CD14-positive monocyte (primary cell): ENCODE measurements at regions not wholly inside any gene's neighbourhood (a gene's known extent, or its start where the extent isn't known, plus 50 kb on each side); places are given as distances from the start of the nearest gene placed in this dataset.

Experiments used
- DNase-seq, 3 donors: peaks; one replicate each; pipeline ENCODE4 v3.0.0-alpha.2; 2011 to 2022
- H2AFZ ChIP-seq: 2 replicates; pipeline ENCODE4 v1.6.0; 2012; ENCODE audit warnings: mild to moderate bottlenecking, low read depth, low read length, inconsistent platforms; ENCODE audit not compliant: insufficient read depth, poor library complexity, severe bottlenecking
- H3K27ac ChIP-seq, 2 donors: 1 replicate in 1 of 2; 2 replicates in 1 of 2; pipeline ENCODE4 v1.5.1; 2012 to 2013; ENCODE audit warnings: low read length in 2 of 2, control low read depth in 1 of 2, inconsistent platforms in 1 of 2, low read depth in 1 of 2, mild to moderate bottlenecking in 1 of 2
- H3K27me3 ChIP-seq, 2 donors: one replicate each; pipeline versions ENCODE4 v1.6.0 to v1.6.1; 2011 to 2013; ENCODE audit warnings: low read length in 2 of 2; ENCODE audit not compliant: control insufficient read depth in 2 of 2, insufficient read depth in 2 of 2
- H3K36me3 ChIP-seq, 2 donors: replicated peaks in 1 of 2; 1 replicate in 1 of 2; 2 replicates in 1 of 2; pipeline versions ENCODE4 v1.5.1 to v1.6.1; 2012 to 2013; ENCODE audit warnings: low read length in 2 of 2, control low read depth in 1 of 2, inconsistent platforms in 1 of 2, mild to moderate bottlenecking in 1 of 2; ENCODE audit not compliant: insufficient read depth in 2 of 2, control insufficient read depth in 1 of 2
- H3K4me1 ChIP-seq, 2 donors: 1 replicate in 1 of 2; 2 replicates in 1 of 2; pipeline versions ENCODE4 v1.5.1 to v1.6.1; 2012 to 2013; ENCODE audit warnings: low read length in 2 of 2, control low read depth in 1 of 2, inconsistent platforms in 1 of 2, mild to moderate bottlenecking in 1 of 2, moderate library complexity in 1 of 2; ENCODE audit not compliant: insufficient read depth in 2 of 2, control insufficient read depth in 1 of 2
- H3K4me2 ChIP-seq: replicated peaks from 2 replicates; pipeline ENCODE3; 2012; ENCODE audit warnings: low read length, moderate library complexity, mild to moderate bottlenecking; ENCODE audit not compliant: poor library complexity, severe bottlenecking; ENCODE audit errors: extremely low read depth
- H3K4me3 ChIP-seq, 3 experiments: fragments of 200-600 bp in 1 of 3; sonication (generic) in 1 of 3; replicated peaks in 1 of 3; 1 replicate in 2 of 3; 2 replicates in 1 of 3; pipeline ENCODE4 v1.5.1; 2011 to 2013; ENCODE audit warnings: low read length in 3 of 3, mild to moderate bottlenecking in 3 of 3, control low read depth in 2 of 3, low read depth in 2 of 3, inconsistent platforms in 1 of 3, moderate library complexity in 1 of 3
- H3K79me2 ChIP-seq: 2 replicates; pipeline ENCODE4 v1.6.0; 2012; ENCODE audit warnings: mild to moderate bottlenecking, control low read depth, inconsistent platforms, low read length, moderate library complexity; ENCODE audit not compliant: insufficient read depth
- H3K9ac ChIP-seq: 2 replicates; pipeline ENCODE4 v1.6.0; 2017; ENCODE audit warnings: low read length, mild to moderate bottlenecking; ENCODE audit not compliant: insufficient read depth, poor library complexity, severe bottlenecking
- H3K9me3 ChIP-seq, 2 donors: replicated peaks in 1 of 2; 1 replicate in 1 of 2; 2 replicates in 1 of 2; pipeline versions ENCODE4 v1.5.1 to v1.6.1; 2012 to 2013; ENCODE audit warnings: low read length in 2 of 2, control low read depth in 1 of 2; ENCODE audit not compliant: control insufficient read depth in 1 of 2, insufficient read depth in 1 of 2
- H4K20me1 ChIP-seq: 2 replicates; pipeline ENCODE4 v1.6.0; 2012; ENCODE audit warnings: mild to moderate bottlenecking, low read length, control low read depth, moderate library complexity; ENCODE audit not compliant: insufficient read depth
- H3K27ac Mint-ChIP-seq, 7 donors: one replicate each; pipeline ENCODE4 v1.8.0; 2020; ENCODE audit warnings: mild to moderate bottlenecking in 7 of 7, mixed read lengths in 7 of 7, moderate library complexity in 6 of 7, inconsistent platforms in 2 of 7
- H3K27me3 Mint-ChIP-seq, 3 donors: one replicate each; pipeline ENCODE4 v1.8.0; 2021 to 2022; ENCODE audit warnings: low read depth in 3 of 3, mild to moderate bottlenecking in 3 of 3, mixed read lengths in 3 of 3, moderate library complexity in 3 of 3, inconsistent platforms in 1 of 3
- H3K36me3 Mint-ChIP-seq, 2 donors: one replicate each; pipeline ENCODE4 v1.8.0; 2020; ENCODE audit warnings: mixed read lengths in 2 of 2, inconsistent platforms in 1 of 2, mild to moderate bottlenecking in 1 of 2
- H3K4me1 Mint-ChIP-seq: one replicate; pipeline ENCODE4 v1.8.0; 2020; ENCODE audit warnings: mild to moderate bottlenecking, mixed read lengths
- H3K4me3 Mint-ChIP-seq, 2 donors: one replicate each; pipeline ENCODE4 v1.8.0; 2020; ENCODE audit warnings: mild to moderate bottlenecking in 2 of 2, mixed read lengths in 2 of 2, moderate library complexity in 1 of 2
- H3K9me3 Mint-ChIP-seq, 7 donors: one replicate each; pipeline ENCODE4 v1.8.0; 2020 to 2022; ENCODE audit warnings: mixed read lengths in 7 of 7, mild to moderate bottlenecking in 6 of 7, moderate library complexity in 6 of 7, inconsistent platforms in 2 of 7
- WGBS: methylation state at CpG from one replicate; pipeline ENCODE4 v1.1.5; 2013; ENCODE audit warnings: missing lambda C conversion rate; ENCODE audit not compliant: insufficient coverage; 5-methylcytosine and 5-hydroxymethylcytosine counted together
- intact Hi-C, 2 donors: fragments of 100-400 bp; cut with micrococcal nuclease; formaldehyde crosslinking; loops; one replicate each; pipeline versions ENCODE4 v1.15.0 to v1.15.1; 2023
- TF ChIP-seq, protein P1 (sequence below): fragments of 200-600 bp; IDR thresholded peaks from one replicate; pipeline ENCODE4 v1.8.0; 2022; ENCODE audit warnings: antibody characterized with exemption, mild to moderate bottlenecking

DNA sequence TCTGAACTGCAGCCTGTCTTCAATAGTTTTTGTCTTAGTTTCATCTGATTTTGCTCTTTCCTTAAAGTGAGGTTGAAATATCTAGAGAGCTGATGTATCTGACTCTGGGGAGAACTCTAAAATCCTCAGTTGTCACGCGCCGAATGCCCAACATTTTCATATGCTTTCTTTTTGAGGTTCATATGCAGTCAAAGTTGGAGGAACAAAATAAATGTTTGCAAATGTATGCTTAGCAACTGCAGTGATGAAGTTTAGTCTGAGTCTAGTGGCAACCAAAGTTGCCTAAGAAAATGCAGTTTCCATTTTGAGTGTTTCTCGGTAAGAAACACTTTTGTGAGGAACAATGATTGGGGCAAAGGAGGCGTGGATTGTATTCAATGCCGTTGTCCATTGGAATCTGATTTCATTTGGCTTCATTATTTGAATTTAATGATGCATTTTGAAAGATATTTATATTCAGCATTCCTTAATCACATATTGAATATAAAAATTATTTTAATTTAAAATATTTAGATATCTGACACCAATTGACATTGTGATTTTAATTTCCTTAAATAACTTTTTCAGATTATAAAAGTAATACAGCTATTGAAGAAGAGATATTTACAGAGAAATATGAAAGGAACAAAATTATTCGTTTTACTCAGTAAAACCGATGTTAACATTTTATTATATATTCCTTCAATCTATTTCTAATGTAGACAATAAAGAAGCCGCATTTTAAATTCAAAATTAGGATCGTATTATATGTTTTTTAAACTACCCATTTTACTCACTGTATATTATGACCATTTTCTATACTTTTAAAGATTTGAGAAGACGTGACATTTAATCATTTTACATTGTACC lies 122.0 kb downstream of the PLEKHG1 start:
- no peak overlapping the region for H3K4me3 ChIP-seq
- Mint-ChIP-seq H3K4me1 (no peaks in the 10 kb centered on the region), H3K36me3 (no peaks in the 10 kb centered on the region), H3K27me3 (peaks cover 6 to 12% (median 12%) of the 10 kb centered on the region in 3 donors), H3K9me3 (peaks cover 0 to 2% (median 0%) of the 10 kb centered on the region in 7 donors), H3K4me3 (no peak overlapping the region), H3K27ac (no peak overlapping the region)
- no peaks in the 10 kb centered on the region for H3K9me3 ChIP-seq
- H3K36me3 ChIP-seq = no peaks in the 10 kb centered on the region
- H3K27ac ChIP-seq = no peak overlapping the region
- no peak overlapping the region for H3K4me2 ChIP-seq
- H3K9ac ChIP-seq = no peak overlapping the region
- H4K20me1 ChIP-seq = no peaks in the 10 kb centered on the region
- no peak for DNase-seq
- TF ChIP-seq, protein P1, sequence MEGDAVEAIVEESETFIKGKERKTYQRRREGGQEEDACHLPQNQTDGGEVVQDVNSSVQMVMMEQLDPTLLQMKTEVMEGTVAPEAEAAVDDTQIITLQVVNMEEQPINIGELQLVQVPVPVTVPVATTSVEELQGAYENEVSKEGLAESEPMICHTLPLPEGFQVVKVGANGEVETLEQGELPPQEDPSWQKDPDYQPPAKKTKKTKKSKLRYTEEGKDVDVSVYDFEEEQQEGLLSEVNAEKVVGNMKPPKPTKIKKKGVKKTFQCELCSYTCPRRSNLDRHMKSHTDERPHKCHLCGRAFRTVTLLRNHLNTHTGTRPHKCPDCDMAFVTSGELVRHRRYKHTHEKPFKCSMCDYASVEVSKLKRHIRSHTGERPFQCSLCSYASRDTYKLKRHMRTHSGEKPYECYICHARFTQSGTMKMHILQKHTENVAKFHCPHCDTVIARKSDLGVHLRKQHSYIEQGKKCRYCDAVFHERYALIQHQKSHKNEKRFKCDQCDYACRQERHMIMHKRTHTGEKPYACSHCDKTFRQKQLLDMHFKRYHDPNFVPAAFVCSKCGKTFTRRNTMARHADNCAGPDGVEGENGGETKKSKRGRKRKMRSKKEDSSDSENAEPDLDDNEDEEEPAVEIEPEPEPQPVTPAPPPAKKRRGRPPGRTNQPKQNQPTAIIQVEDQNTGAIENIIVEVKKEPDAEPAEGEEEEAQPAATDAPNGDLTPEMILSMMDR = no peak
- intact Hi-C loops = no loop called here
- H3K27me3 ChIP-seq = peaks cover 0 to 8% of the 10 kb centered on the region in 2 donors
- no peaks in the 10 kb centered on the region for H3K4me1 ChIP-seq
- WGBS = 95% methylated on average over 4 of the region's 11 CpGs
- H3K79me2 ChIP-seq = no peaks in the 10 kb centered on the region
- H2AFZ ChIP-seq = no peak overlapping the region

- Histone ChIP-seq H3K9ac (no peak overlapping the region), H3K27me3 (peaks cover 0 to 8% of the 10 kb centered on the region in 2 donors), H3K79me2 (no peaks in the 10 kb centered on the region), H3K27ac (no peak overlapping the region), H3K36me3 (no peaks in the 10 kb centered on the region), H3K4me2 (no peak overlapping the region), H3K4me3 (no peak overlapping the region), H3K9me3 (no peaks in the 10 kb centered on the region), H4K20me1 (no peaks in the 10 kb centered on the region), H3K4me1 (no peaks in the 10 kb centered on the region), H2AFZ (no peak overlapping the region)
- TF ChIP-seq, protein P1 = no peak
- Mint-ChIP-seq H3K27me3 (peaks cover 6 to 15% (median 12%) of the 10 kb centered on the region in 3 donors), H3K9me3 (peaks cover 0 to 2% (median 0%) of the 10 kb centered on the region in 7 donors), H3K4me1 (no peaks in the 10 kb centered on the region), H3K27ac (no peak overlapping the region), H3K4me3 (no peak overlapping the region), H3K36me3 (no peaks in the 10 kb centered on the region)
- intact Hi-C loops = no loop called here
- DNase-seq = no peak
- 98% methylated on average over 5 of the region's 9 CpGs for WGBS
These were observed 123.1 kb downstream of the PLEKHG1 start for GRCh38 chr6:150722614-150723344.
